NOMO-1 (cell line): ENCODE measurements at regions not wholly inside any gene's neighbourhood (a gene's known extent, or its start where the extent isn't known, plus 50 kb on each side); places are given as distances from the start of the nearest gene placed in this dataset.

Experiments used
- DNase-seq, 2 experiments: peaks; one replicate each; lab custom pipeline; 2025; ENCODE audit not compliant: unreplicated experiment in 2 of 2; lab: John Stamatoyannopoulos, UW

DNA sequence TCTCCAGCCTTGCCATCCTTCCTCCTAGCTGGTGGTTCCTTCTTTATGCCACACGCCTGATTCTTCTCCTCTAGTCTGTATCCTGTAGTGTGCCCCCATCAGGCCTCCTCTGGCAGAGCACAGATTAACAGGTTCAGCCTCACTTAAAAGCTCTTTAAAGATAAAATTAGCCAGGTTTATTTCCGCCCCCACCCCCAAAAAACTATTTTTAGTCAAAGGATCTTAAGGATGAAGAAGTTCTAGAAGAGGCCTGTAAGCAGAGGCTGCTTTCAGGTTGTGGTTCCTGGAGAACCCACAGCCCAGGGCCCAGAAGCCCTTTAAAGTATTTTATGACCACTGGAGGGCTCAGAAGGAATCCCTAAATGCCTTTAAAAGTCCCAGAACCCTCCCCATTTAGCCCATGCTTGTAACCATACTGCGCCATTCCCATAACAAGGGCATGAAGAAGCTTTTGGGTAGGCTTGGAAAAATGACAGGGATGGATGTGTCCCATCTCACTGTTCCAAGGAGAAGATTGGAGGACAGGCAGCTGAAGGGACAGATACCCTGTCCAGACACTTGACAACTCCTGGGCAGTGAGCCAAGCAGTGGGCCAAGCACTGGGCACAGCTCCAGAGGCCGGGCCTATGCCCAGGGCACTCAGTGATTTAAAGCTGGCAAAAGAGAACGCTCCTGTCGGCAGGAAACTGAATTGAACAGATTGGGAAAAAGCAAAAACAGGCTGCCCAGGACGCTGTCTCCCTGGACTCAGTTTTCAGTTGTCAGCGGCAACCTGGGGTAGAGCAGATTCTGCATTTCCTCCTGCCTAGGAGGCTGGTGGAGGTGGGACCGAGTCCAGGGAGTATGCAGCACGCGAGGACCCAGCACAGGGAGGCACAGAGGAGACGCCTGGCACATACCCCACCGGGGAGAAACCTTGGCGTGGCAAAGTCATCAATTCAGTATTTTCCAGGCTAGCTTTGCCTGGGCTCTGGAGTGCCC, 106.3 kb upstream of the SSBP2 start:
- DNase-seq = peak; percentile 21 to 26

DNA sequence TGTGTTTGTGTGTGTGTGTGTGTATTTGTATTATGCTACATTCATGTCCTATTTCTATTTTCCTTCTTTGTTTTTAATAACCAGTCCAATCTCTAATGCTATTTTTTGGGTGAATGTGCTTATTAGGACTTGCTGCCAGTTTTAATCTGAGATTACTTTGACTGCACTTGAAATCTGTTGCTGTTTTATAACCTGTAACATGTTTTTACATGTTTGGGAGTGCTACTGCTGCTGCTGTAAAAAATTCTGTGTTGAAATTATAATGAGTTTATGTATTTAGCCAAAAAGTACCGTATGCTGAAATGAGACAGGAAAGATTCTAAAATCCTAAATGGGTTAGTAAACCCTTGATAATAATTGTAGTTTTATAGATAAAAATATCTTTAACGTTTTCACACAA, 104.7 kb upstream of the SSBP2 start:
- no peak for DNase-seq

DNA sequence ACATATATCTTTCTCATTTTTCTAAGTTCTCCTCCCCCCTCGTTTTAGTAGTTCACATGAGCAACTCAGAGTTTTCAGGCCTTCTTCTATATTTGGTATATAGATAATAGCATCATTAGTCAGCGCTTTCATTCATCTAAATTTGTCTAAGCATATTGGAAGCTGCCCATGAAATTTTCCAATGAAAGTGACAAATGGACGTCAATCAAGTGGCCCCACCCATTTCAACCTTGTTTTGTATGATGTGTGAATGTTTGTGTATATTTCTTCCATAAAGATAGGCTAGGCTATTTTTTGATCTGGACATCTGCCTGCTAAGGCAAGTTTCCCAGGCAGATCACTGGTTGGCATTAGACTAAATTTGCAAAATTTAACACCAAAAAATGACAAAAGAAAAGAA, 104.0 kb upstream of the SSBP2 start:
- DNase-seq = no peak

DNA sequence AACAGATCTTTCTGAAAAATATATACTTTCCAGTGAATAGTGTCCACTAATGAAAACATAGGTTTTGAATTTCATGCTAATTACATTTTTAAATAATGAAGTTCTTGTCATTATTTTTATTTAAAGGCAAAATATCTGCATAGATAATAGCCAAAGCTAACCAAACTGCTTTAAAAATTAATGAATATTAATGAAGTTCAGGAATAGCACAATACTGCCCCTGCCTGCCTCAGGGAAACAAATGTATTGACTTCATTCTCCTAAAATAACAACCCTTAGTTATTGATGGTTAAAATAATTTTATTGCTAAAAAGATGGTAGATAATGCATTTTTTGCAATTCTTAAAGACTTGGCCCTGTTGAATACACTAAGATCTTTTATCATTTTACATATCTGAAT, 103.6 kb upstream of the SSBP2 start:
- DNase-seq = no peak

DNA sequence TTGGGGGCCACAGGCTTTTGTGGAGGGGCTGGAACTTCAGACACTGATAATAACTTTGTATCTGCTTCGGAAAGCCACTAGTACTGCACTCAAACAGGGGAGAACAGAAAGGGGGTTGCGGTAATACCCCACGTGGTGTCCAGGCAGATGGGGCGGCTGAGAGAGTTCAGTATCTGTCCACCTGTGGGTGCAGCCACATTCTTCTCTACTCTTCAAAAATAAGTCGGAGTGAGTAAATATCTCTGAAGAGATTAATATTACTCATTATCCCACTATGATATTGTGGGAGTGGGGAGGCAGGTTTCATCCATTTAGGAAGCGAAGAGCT, 102.1 kb upstream of the SSBP2 start:
- no peak for DNase-seq

DNA sequence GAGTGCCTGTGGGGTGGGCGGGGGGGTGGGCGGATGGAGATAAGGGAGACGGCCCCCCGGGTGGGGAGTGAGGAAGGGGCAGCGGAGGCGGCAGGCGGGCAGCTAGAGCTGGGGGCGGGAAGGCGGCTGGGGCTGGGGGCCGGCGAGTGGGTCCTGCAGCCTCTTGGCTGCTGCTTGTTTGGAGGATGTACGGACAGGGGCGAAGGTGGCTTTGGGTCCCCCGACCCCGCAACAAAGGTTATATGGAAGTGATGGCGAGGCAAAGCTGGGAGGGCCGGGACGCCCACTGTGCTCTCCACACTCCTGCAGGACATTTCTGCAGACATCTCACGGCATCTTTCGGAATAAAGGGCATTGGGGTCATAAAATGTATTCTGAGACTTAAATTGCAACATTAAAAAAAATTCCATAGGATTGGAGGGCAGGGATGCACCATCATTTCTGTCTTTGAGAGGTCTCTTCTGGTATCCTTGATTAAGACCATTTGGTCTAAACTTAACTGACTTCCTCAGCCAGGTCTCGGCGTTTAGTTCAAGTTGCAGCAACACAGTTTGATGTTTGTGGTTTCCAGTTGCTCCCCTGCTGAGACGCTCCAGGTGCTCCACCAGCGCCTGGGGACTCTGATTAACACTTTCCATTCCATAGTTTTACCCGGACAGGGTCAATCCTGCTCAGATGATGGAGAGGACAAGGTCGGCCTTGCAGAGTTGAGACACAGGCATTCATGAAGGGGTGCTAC, 101.6 kb upstream of the SSBP2 start:
- peak in 1 of 2 experiments; percentile 67 for DNase-seq

DNA sequence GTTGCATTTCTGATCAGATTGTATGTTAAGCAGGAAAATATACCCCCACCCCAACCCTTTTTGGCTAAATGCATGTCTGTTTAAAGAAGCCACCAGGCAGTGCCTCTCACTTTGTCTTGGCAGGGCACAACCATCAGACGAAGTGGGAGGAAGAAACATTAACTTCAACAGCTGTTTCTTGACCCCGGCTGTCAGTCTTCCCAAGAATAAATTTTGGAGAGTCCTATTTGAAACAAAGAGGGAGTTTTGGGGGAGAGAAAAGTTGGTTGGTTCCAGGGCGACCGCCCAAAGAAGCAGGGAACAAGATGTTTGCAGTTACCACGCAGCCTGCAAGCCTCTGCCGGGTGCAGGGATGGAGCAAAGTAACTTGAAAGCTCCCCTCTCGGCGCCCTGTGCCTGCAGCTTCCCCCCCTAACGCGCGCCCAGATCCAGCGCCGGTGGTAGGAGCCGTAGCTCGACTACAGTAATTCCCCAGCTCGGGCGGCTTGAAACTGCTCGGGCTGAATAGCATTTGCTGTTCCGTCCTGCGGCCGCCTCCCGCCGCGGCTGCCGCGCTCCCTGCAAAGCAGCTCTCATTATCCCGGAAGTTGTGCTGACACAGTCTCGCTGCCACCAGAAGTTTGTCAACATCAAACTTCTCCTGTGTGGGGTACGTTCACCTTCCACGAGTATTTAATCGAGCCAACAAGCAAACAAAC, 100.7 kb upstream of the SSBP2 start:
- peak; percentile 93 to 94 for DNase-seq

DNA sequence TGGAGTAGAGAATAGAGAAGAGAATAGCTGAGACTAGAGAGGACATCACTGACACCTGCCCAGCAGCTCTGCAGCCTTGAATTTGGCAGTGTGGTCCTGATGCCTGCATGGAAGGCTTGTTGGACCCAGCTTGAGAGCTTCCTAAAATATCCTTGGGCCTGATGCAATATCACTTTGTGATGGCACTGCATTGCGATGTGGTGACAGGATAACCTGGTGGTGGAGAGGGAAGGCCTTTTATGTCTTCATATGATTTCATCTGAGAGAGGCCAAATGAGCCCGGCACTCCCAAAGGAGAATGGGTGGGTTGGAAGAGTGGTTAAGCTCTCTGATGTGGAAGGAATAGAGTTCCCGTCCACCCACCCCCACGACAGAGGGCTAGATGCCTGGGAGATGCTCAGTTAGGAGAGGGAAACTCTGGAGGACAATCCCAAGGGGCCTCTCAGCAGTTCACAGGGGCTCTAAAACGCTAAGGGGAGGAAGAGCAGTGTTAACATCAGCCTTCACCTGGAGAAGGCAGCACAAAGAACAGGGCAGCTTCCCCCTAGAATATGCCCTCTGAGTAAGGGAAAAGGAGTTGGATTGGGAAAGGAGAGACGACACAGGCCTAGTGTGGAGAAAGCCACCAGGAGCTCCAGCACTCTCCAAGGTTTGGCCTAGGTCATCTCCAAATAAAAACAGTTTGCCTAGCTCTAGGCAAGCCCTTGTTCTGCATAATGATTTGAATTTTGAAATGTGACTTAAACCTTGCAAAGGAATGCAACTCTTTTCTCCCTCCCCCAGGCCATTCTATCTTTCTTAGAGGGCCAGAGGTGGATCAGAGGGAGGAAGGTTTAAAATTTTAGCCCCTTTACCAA, 99.8 kb upstream of the SSBP2 start:
- DNase-seq = no peak

DNA sequence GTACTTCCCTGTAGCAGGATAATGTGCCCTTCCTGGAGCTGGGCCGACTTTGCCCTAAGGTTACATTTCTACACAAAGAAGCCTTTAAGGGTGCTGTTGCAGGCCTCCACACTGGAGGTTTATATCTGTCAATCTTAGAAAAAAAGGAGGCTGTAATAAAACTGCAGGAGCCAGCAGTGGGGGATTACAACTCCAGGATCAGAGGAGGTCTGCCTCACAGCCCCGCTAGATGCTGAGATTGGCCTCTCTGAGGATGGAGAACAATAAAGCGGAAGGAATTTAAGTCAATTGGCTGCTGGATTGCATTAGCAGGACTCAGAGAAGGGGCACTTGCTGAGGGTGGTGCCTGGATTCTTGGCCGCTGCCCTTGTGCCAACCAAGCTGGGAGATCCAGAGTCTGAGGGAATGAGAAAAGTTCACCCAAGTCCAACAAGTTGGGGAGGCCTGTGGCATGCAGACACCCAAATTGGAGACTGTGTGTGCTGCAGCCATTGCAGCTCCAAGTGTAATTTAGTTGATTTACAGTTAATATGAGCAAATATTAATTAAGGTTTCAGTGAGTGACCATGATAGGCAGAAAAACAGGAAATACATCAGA, 99.0 kb upstream of the SSBP2 start:
- DNase-seq = no peak

DNA sequence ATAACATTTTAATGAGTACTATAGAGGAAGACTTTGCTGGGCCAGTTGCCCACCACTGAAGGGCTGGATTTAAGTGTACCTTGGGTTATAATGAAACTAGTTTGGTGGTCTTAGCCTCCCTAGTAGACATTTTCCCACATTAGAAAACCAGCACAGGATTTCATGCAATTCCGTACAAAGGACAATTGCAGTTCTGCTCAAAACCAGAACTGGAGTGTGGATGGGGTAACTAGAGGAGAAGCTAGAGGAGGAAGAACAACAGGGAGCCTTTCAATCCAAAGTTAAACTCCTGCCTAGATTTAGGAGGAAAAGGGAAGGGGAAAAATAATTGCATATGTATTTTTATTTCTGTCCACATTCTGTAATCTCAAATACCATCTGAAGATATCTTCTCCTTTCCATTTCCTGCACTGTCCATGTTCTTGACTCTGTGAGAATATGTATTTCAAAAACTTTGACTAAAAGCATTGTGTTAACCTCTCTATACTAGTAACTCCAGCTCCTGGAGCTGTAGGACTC, 97.5 kb upstream of the SSBP2 start:
- DNase-seq = no peak

DNA sequence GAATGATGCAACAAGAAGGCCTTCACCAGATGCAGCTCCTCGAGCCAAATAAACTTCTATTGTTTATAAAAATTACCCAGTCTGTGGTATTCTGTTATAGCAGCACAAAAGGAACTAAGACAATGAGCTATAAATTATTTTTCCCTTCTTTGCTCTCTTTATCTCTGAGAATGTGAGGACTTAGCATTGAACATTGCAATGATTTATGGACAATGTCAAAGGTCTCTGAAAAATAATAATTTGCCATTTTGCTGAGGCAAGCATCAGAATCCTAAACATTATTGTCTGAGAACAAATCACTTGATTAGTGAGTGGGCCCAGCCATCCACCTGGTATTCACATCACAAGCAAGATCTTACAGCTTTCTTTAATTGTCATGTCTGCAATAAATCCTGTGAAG, 95.4 kb upstream of the SSBP2 start:
- no peak for DNase-seq

DNA sequence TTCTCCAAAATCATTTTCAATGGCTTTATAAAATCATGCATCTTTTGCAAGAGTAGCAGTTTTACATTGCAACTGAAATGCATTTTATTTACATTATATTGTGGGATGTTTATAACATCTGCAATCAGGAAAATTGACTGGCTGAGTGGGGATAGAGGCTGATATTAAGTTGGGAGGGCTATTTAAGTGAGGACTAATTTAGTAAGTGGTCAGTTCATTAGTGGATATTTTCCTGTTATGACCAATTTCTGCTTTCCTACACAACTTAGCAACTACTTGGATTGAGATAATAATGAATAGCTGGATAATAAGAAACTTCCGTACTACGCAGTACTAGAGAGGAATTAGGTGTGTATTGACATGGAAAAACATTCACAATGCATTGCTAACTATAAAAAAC, 92.9 kb upstream of the SSBP2 start:
- no peak for DNase-seq

DNA sequence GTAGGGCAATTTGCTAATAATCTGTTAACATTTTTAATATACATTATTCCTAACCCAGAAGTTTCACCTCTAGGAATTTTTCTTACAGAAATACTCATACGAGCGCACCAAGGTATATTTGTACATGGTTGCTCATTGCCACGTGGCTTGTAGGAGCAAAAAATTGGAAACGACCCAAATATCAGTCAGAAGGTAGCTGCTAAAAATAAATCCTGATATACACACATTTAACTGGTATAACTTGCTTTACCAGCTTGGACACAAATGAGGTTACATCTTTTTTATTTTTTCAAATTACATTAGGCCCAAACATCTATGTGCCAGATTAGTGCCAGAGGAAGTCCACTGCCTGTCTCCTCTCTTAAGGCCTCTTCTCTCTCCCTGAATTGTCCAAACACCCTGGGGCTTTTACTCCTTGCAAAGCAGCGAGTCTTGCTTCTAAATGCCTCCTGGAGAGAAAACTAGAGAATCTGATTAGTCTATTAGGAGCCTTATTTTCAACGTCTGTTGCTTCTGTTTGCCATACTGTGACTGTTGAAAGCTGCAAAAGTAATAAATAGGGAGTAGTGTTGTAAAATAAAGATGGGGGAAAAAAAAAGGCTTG, 92.0 kb upstream of the SSBP2 start:
- no peak for DNase-seq

DNA sequence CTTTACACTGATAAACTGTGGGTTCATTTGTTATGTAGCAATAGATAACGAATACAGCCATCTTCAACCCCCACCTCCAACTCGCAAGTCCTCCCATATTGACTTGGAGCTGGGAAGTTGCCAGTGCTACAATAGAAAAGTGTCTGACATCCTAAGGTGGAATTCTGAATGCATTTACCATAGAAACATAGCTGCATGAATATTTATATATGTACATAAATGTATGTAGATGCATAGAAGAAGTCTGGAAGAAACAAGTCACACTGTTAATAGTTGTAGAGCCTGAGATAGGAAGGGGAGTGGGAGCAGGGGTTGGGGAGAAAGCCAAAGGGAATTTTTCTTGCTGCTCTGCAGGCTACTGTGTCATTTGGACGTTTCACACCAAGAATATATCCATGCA, 88.1 kb upstream of the SSBP2 start:
- DNase-seq = no peak

DNA sequence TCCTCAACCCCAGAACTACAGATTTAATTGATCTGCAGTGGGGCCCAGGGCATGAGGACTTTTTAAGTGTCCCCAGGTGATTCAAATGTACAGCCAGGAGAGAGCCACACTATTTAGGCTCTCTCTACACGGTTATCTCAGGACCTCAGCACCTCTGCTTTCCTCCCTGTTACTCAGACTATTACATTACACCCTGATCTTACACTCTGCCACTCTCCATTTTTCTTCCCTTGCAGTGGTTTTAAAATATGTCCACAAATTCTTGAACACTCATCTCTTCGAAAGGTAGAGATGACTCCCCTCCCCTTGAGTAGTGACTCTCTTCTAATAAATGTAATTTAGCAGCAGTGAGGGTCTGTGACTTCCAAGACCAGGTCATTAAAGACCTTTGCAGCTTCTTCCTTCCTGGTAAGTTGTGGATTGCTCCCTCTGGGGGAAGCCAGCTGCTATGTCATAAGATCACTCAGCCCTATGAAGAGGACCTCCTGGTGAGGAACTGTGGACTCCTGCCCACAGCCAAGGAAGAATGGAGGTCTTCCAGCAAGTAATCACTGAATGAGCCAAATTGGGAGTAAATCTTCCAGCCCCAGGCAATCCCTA, 87.5 kb upstream of the SSBP2 start:
- DNase-seq = peak in 1 of 2 experiments; percentile 36

DNA sequence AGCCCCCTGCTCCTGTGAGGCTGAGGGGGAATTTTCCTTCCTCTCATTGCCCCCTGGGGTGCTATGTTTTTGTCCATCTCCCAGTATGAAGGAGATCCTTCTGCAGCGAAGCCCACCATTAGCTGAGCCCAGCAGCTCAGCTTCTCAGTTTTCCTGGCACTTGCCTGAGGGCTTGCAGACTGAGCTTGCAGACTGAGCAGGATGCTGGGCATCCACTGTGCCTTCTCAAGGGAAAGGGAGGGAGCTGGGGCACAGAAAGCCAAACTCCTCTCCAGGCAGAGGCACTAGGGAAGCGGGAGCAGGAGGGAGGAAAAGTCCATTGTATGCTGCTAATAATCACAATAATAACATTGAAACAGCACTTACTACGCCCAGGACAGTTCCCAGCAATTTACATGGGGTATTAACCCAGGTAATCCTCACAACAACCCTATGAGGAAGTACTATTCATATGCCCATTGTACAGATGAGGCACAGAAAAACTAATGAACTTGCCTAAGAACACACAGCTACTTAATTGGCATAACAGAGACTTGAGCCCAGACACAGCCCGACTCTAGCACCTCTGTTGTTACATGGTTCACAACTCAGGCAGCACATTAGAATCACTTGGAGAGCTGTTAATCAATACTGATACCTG, 86.9 kb upstream of the SSBP2 start:
- no peak for DNase-seq

DNA sequence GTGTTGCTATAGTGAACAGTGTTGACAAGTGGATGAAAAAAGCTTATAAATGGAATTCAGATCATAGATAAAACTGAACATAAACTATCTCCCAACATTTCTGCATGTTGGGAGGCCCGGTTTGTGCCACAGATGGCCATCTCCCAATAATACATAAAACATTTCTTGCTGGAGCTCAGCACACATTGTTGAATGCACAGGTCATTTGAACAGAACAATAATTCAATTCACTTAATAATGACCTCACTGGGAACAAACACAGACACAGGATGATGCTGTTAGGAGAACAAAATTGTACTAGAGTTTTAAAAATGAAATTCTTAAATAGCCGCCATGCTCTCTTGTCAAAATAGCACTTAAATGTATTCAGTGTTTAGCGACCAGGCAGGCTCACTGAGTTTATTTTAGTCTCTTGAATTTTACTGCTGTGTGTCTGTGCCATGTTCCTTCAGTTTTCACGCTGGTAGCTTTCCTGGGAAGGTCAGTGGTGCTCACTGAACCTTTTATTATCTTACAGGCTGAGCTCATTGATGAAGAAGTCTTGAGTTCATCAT, 85.0 kb upstream of the SSBP2 start:
- no peak for DNase-seq

DNA sequence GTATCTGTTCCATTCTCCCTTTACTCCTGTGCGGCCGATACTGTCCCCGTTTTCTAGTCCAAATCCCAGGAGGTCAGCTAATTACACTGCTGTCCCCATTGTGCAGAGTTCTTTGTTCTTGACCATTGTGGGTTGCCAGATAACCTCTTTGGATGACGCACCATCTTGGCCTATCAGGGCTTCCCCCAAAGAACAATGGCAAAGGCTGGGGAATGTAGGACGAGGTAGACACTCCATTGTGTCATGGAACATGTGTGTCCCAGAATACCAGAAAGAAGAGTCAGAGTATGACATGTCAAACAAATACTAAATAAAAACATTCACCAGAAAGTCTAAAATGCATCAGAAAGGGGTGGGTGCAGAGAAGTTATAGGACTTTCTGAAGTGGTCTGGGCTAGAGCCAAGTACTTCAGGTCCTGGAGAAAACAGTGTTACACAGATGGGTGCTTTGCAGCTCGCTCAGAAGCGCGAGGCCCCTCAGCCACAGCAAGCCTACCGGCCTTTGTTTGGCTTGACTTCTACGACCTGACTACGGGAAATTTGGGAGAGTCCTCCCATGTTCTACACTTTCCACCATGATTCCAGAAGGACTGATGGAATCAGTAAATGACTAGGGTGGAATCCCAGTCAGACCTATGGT, 83.2 kb upstream of the SSBP2 start:
- DNase-seq = no peak
